Prostate gland (tissue), 2 donors: ENCODE measurements at regions not wholly inside any gene's neighbourhood (a gene's known extent, or its start where the extent isn't known, plus 50 kb on each side); places are given as distances from the start of the nearest gene placed in this dataset.

Source experiments
- POLR2A ChIP-seq: fragments of 450-650 bp; IDR thresholded peaks from one replicate; pipeline ENCODE4 v1.6.1; 2016; ENCODE audit warnings: antibody characterized with exemption, mild to moderate bottlenecking
- POLR2AphosphoS5 ChIP-seq: sonication (generic); formaldehyde crosslinking; IDR thresholded peaks from one replicate; pipeline ENCODE4 v1.6.1; 2017; ENCODE audit warnings: antibody characterized with exemption
- TF ChIP-seq, protein P1 (sequence below), 4 experiments: fragments of 200-600 bp in 2 of 4; fragments of 450-650 bp in 2 of 4; sonication (generic) in 2 of 4; IDR thresholded peaks; 1 replicate in 3 of 4; 2 replicates in 1 of 4; pipeline ENCODE4 v1.5.1; 2016 to 2019; ENCODE audit warnings: antibody characterized with exemption in 4 of 4, mild to moderate bottlenecking in 2 of 4, moderate library complexity in 2 of 4

DNA sequence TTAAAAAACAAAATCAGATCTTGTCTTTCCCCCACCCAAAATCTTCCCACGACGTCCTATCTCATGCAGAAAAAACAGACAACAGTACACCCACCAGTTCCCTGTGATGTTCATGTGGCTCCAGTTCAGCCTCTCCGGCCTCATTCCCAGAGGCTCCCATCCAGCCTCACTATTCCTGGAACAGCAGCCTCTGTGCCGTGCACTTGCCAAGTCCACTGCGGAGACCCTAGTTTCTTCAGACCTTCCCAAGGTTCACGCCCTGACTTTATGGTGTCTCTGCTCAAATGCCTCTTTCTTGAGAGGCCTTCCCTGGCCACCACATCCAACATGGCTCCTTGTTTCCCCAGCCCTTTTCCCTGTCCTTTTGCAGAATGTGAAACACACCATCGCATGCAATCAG lies 106.3 kb upstream of the BACE2 start:
- TF ChIP-seq, protein P1, sequence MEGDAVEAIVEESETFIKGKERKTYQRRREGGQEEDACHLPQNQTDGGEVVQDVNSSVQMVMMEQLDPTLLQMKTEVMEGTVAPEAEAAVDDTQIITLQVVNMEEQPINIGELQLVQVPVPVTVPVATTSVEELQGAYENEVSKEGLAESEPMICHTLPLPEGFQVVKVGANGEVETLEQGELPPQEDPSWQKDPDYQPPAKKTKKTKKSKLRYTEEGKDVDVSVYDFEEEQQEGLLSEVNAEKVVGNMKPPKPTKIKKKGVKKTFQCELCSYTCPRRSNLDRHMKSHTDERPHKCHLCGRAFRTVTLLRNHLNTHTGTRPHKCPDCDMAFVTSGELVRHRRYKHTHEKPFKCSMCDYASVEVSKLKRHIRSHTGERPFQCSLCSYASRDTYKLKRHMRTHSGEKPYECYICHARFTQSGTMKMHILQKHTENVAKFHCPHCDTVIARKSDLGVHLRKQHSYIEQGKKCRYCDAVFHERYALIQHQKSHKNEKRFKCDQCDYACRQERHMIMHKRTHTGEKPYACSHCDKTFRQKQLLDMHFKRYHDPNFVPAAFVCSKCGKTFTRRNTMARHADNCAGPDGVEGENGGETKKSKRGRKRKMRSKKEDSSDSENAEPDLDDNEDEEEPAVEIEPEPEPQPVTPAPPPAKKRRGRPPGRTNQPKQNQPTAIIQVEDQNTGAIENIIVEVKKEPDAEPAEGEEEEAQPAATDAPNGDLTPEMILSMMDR (IDR thresholded peaks at IDR 0.05) = no peak
- TF ChIP-seq POLR2A (no peak), POLR2AphosphoS5 (no peak)
